Mucosa of rectum (tissue), 2 donors: ENCODE measurements at regions not wholly inside any gene's neighbourhood (a gene's known extent, or its start where the extent isn't known, plus 50 kb on each side); places are given as distances from the start of the nearest gene placed in this dataset.

ENCODE experiments used
- H3K27ac ChIP-seq, 2 donors: one replicate each; pipeline ENCODE4 v1.7.0; 2013; ENCODE audit warnings: inconsistent platforms in 2 of 2, low read depth in 2 of 2, low read length in 2 of 2
- H3K27me3 ChIP-seq, 2 donors: one replicate each; pipeline ENCODE4 v1.7.0; 2013; ENCODE audit warnings: low read length in 2 of 2; ENCODE audit not compliant: control insufficient read depth in 2 of 2, insufficient read depth in 2 of 2
- H3K36me3 ChIP-seq, 2 donors: one replicate each; pipeline ENCODE4 v1.7.0; 2013; ENCODE audit warnings: low read length in 2 of 2; ENCODE audit not compliant: control insufficient read depth in 2 of 2, insufficient read depth in 2 of 2
- H3K4me1 ChIP-seq, 2 donors: one replicate each; pipeline ENCODE4 v1.7.0; 2013; ENCODE audit warnings: low read length in 2 of 2, mild to moderate bottlenecking in 1 of 2; ENCODE audit not compliant: control insufficient read depth in 2 of 2, insufficient read depth in 2 of 2
- H3K4me3 ChIP-seq, 2 donors: one replicate each; pipeline ENCODE4 v1.7.0; 2013; ENCODE audit warnings: low read length in 2 of 2
- H3K9ac ChIP-seq, 2 donors: one replicate each; pipeline ENCODE4 v1.7.0; 2013; ENCODE audit warnings: low read length in 2 of 2, low read depth in 1 of 2, mild to moderate bottlenecking in 1 of 2
- H3K9me3 ChIP-seq, 2 donors: one replicate each; pipeline ENCODE4 v1.7.0; 2013; ENCODE audit warnings: low read length in 2 of 2; ENCODE audit not compliant: control insufficient read depth in 2 of 2
- donor health status: healthy.
- donor health status: Normal muscosa, but diverticular disease.

DNA sequence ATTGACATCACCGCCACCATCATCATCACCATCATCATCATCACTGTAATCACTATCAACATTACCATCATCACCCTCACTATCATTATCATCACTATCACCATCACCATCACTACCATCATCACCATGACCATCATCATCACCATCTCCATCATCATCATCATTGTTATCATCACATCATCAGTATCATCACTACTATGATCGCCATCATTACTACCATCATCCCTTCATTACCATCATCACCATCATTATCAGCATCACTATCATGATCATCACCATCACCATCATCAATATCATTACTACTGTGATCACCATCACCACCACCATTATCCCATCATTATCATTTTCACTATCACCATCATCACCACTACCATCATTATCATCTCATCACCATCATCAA, 368.3 kb downstream of the SEC14L1 start:
- H3K27me3 ChIP-seq: no peaks in the 10 kb centered on the region
- no peak overlapping the region for H3K9ac ChIP-seq
- no peak overlapping the region for H3K27ac ChIP-seq
- H3K9me3 ChIP-seq: peaks cover 0 to 4% of the 10 kb centered on the region in 2 donors
- no peaks in the 10 kb centered on the region for H3K4me1 ChIP-seq
- no peak overlapping the region for H3K4me3 ChIP-seq
- H3K36me3 ChIP-seq: no peaks in the 10 kb centered on the region

DNA sequence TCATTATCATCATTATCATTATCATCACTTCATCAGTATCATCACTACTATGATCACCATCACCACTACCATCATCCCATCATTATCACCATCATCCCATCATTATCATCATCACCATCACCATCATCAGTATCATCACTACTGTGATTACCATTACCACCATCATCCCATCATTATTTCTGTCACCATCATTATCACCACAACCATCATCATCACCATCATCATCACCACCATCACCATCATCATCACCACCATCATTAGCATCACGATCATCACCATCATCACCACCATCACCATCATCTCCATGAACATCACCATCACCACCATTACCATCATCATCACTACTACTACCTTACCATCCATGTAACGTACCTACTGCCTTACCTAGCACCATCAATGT, 368.8 kb downstream of the SEC14L1 start:
- Histone ChIP-seq H3K9ac (no peak overlapping the region), H3K27me3 (no peaks in the 10 kb centered on the region)

DNA sequence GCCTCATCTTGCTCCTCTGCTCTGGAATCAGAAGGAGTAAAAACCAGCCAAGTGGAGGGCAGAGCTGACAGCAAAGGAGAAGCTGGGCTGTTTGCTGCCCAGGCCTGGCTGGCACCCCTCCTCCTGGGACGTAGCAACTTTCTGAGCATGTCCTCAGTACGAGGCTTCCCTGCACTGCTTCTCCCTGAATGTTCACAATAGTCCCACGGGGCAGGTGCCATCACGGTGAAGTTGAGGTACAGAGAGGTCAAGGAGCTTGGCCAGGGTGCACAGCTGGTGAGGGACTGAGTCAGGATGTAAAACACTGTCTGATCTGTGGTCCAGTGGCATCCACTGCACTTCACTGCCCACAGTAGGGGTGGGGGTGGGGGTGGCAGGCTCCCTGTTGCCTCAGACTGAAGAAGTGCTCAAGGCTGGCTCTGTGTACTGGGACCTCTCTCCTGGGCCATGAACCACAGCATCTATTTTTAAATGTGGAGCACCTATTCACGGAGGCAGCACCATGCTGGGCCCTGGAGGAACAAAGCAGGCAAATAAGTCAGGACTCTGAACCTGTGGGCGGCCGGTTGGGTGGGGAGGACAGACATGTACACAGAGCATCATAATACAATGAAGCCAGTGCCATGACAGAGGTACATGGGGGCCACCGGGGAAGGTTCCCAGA, 369.5 kb downstream of the SEC14L1 start:
- Histone ChIP-seq H3K9me3 (peaks cover 0 to 4% of the 10 kb centered on the region in 2 donors), H3K4me3 (no peak overlapping the region), H3K36me3 (no peaks in the 10 kb centered on the region), H3K4me1 (no peaks in the 10 kb centered on the region), H3K9ac (no peak overlapping the region), H3K27ac (no peak overlapping the region), H3K27me3 (no peaks in the 10 kb centered on the region)

More for the DNA sequence above, 368.8 kb downstream of the SEC14L1 start:
- Histone ChIP-seq H3K4me3 (no peak overlapping the region), H3K27ac (no peak overlapping the region), H3K4me1 (no peaks in the 10 kb centered on the region), H3K36me3 (no peaks in the 10 kb centered on the region), H3K9me3 (peaks cover 0 to 4% of the 10 kb centered on the region in 2 donors)

DNA sequence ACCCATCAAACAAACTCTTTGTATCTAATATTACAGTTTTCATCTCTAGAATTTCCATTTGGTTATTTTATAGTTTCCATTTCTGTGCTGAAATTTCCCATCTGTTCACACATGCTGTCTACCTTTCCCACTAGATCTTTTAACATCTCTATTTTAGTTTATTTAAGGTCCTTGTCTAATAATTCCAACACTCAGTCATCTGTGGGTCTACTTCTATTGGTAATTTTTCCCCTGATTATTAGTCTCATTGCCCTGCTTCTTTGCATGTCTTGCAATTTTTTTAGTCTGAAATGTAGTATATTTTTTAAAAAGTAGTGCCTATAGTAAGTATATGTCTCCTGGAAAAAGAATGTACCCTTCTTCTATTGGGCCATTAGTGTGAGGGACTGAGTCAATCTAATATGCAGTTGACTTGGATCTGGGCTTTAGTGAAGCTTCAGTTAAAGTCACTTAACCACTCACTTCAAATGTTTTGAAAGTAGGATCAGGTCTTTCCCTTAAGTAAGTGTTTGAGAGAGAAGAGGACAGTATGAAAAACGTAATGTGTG, 370.8 kb downstream of the SEC14L1 start:
- Histone ChIP-seq H3K36me3 (no peaks in the 10 kb centered on the region), H3K9me3 (peaks cover 0 to 4% of the 10 kb centered on the region in 2 donors), H3K4me1 (no peaks in the 10 kb centered on the region), H3K27me3 (no peaks in the 10 kb centered on the region), H3K4me3 (no peak overlapping the region), H3K27ac (no peak overlapping the region), H3K9ac (no peak overlapping the region)

DNA sequence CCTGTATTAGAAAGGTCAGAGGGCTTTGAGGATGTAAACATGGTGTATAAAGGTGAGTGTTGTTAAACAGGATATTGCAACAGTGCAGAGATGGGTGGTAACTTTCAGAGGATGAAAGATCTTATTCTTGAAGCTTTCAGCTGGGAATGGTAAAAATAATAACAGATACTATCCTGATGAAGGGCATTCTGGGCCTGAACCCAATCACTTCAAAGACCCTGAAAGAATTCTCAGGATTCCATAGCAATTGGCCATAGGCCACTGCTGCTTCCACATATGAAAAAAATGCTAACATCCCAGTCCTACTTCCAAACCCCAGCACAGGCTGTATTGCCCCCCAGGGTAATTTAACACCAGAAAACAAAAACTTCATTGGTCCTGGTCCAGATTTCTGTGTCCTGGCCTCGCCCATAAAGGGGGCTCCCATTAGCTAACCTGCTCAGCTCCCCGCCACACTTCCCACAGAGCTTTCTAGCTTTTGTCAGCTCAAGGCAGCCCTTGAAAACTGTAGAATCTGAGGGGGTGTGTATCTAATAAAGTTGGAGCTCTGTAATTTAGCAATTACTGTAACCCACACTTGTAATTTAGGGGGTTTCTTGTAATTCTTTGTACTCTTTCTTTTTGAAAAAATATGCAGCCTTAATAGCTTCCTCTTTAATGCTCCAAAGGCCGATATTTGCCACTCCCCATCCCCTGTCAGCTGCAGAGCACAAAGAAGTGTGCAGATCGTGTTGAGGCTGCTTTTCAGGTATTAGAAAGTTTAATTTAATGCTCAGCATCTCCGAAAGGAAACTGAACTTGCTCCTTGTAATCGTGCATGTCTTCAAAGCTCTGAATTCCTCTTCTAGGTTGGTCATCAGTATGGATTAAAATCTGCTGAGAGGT, 371.5 kb downstream of the SEC14L1 start:
- Histone ChIP-seq H3K27ac (no peak overlapping the region), H3K9me3 (peaks cover 0 to 4% of the 10 kb centered on the region in 2 donors), H3K4me3 (no peak overlapping the region), H3K9ac (no peak overlapping the region), H3K4me1 (no peaks in the 10 kb centered on the region), H3K27me3 (no peaks in the 10 kb centered on the region), H3K36me3 (no peaks in the 10 kb centered on the region)

DNA sequence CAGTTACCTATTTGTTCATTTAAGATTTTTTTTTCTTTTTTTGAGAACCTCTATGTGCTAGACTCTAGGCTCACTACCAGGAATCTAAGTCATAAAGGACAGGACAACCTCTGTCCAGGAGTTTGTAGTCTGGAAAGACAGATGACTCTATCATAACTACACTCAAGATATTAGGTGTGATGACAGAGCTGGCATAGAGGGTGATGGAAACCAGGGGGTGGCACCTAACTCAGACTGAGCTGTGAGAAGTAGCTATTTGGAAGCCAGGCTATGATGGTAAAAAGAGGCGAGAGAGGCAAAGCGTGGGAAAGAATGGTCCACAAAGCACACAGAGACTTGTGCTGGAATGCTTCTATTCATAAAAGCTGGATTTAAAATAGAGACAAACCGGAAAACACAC, 372.3 kb downstream of the SEC14L1 start:
- Histone ChIP-seq H3K27ac (no peak overlapping the region), H3K36me3 (no peaks in the 10 kb centered on the region), H3K9ac (no peak overlapping the region), H3K4me3 (no peak overlapping the region), H3K4me1 (no peaks in the 10 kb centered on the region), H3K27me3 (no peaks in the 10 kb centered on the region), H3K9me3 (peaks cover 0 to 4% of the 10 kb centered on the region in 2 donors)

DNA sequence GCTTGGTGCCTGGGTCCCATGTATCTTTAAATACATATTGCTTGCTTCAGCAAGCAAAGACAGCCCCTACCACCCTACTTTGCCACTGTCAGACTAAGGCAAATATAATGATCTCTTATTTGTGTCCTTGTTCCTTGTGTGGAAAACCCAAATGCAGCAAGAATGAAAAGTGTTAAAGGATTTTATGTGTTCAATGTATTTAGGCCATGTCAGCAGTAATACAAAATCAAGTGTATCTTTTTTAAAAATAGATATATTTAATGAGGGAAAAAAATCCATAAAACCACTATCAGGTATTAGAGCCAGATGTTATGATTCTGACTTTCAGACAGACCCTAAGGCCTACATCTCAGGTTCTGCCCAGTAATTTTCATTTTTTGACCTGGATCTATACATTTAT, 374.5 kb downstream of the SEC14L1 start:
- Histone ChIP-seq H3K27ac (no peak overlapping the region), H3K9ac (no peak overlapping the region), H3K36me3 (no peaks in the 10 kb centered on the region), H3K4me3 (no peak overlapping the region), H3K27me3 (no peaks in the 10 kb centered on the region), H3K4me1 (no peaks in the 10 kb centered on the region), H3K9me3 (peaks cover 0 to 4% of the 10 kb centered on the region in 2 donors)

DNA sequence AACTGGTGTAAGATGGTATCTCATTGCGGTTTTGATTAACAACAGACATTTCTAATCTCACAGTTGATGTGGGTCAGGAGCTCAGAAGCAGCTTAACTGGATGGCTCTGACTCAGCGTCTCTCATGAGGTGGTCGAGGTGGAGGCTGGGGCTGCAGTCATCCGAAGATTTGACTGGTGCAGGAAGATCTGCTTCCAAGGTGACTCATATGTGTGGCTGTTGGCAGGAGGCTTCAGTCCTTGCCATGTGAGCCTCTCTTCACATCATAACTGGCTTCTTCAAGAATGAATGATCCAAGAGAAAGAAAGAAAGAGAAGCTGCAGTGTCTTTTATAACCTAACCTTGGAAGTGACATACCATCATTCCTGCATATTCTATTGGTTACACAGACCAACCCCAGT, 376.1 kb downstream of the SEC14L1 start:
- no peak overlapping the region for H3K4me3 ChIP-seq
- no peaks in the 10 kb centered on the region for H3K4me1 ChIP-seq
- H3K27me3 ChIP-seq: no peaks in the 10 kb centered on the region
- H3K9ac ChIP-seq: no peak overlapping the region
- no peaks in the 10 kb centered on the region for H3K9me3 ChIP-seq
- no peaks in the 10 kb centered on the region for H3K36me3 ChIP-seq
- no peak overlapping the region for H3K27ac ChIP-seq

DNA sequence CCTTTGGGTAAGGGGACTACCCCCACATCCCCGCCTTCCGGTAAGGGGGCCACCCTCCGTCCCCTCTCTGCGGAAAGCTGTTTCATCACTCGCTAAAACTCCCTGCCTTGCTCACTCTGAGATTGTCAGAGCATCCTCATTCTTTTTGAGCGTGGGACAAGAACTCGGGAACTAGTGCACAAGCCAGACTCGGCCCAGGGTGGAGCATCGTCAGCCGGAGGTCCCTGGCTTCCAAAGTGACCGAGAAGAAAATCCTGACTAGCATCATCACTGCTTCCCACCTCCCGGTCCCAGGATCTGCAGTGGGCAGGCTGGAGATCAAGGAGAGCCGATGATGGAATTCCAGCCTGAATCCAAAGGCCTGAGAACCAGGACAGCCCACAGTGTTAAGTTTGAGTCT, 380.3 kb downstream of the SEC14L1 start:
- Histone ChIP-seq H3K9ac (no peak overlapping the region), H3K4me1 (no peaks in the 10 kb centered on the region), H3K27ac (no peak overlapping the region), H3K36me3 (no peaks in the 10 kb centered on the region), H3K4me3 (no peak overlapping the region), H3K27me3 (no peaks in the 10 kb centered on the region), H3K9me3 (no peaks in the 10 kb centered on the region)

DNA sequence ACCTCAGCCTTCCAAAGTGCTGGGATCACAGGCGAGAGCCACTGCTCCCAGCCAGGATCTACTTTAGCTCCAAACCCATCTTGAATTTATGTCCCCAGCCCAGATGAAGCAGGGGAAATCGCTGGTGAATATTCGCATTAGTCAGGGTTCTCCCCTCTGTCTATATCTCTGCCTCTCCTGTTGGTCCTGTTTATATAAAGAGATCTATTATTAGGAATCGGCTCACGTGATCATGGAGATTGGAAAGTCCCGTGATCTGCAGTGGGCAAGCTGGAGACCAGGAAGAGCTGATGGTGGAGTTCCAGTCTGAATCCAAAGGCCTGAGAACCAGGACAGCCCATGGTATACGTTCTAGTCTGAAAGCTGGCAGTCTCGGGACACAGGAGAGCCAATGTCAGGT, 382.8 kb downstream of the SEC14L1 start:
- H3K4me3 ChIP-seq: no peak overlapping the region
- H3K4me1 ChIP-seq: no peaks in the 10 kb centered on the region
- no peaks in the 10 kb centered on the region for H3K36me3 ChIP-seq
- H3K9ac ChIP-seq: no peak overlapping the region
- peaks cover 5% of the 10 kb centered on the region in 2 donors for H3K27me3 ChIP-seq
- H3K9me3 ChIP-seq: no peaks in the 10 kb centered on the region
- H3K27ac ChIP-seq: no peak overlapping the region
